Keratinocyte (primary cell): ENCODE measurements at regions not wholly inside any gene's neighbourhood (a gene's known extent, or its start where the extent isn't known, plus 50 kb on each side); places are given as distances from the start of the nearest gene placed in this dataset.

Experiments used
- EZH2 ChIP-seq: IDR thresholded peaks from one replicate; pipeline ENCODE4 v1.6.1; 2012; ENCODE audit warnings: inconsistent platforms, mild to moderate bottlenecking, low read length, moderate library complexity
- TF ChIP-seq, protein P1 (sequence below), 3 experiments: IDR thresholded peaks in 1 of 3; conservative IDR thresholded peaks in 1 of 3; optimal IDR thresholded peaks in 1 of 3; 2 replicates in 2 of 3; 3 replicates in 1 of 3; pipeline versions ENCODE3 to v1.5.1; 2011; ENCODE audit warnings: low read length in 3 of 3, mild to moderate bottlenecking in 3 of 3, moderate library complexity in 2 of 3, control low read depth in 1 of 3, inconsistent platforms in 1 of 3; ENCODE audit not compliant: insufficient read depth in 2 of 3; ENCODE audit errors: extremely low read depth in 1 of 3

GRCh38 chr7:89621925-89622641, 532.2 kb upstream of the STEAP1 start:
- TF ChIP-seq, protein P1, sequence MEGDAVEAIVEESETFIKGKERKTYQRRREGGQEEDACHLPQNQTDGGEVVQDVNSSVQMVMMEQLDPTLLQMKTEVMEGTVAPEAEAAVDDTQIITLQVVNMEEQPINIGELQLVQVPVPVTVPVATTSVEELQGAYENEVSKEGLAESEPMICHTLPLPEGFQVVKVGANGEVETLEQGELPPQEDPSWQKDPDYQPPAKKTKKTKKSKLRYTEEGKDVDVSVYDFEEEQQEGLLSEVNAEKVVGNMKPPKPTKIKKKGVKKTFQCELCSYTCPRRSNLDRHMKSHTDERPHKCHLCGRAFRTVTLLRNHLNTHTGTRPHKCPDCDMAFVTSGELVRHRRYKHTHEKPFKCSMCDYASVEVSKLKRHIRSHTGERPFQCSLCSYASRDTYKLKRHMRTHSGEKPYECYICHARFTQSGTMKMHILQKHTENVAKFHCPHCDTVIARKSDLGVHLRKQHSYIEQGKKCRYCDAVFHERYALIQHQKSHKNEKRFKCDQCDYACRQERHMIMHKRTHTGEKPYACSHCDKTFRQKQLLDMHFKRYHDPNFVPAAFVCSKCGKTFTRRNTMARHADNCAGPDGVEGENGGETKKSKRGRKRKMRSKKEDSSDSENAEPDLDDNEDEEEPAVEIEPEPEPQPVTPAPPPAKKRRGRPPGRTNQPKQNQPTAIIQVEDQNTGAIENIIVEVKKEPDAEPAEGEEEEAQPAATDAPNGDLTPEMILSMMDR (optimal IDR thresholded peaks at IDR 0.05 in 1 of 3, IDR thresholded peaks at IDR 0.05 in 1 of 3, conservative IDR thresholded peaks at IDR 0.05 in 1 of 3; ENCODE audit: extremely low read depth in 1 of 3, insufficient read depth in 2 of 3, low read length in 3 of 3), result no peak
- no peak for TF ChIP-seq EZH2
